RCC 7860 (cell line): ENCODE measurements at regions not wholly inside any gene's neighbourhood (a gene's known extent, or its start where the extent isn't known, plus 50 kb on each side); places are given as distances from the start of the nearest gene placed in this dataset.
"Not testable (repeated sequence)": the region's sequence is repeated elsewhere in the genome, so short reads cannot be mapped to it uniquely, and the experiment has no call there.

Source experiments
- DNase-seq: peaks from one replicate; pipeline ENCODE4 v3.0.0-alpha.2; 2015; ENCODE audit warnings: low spot score
- FAIRE-seq: peaks from 2 replicates; lab custom pipeline; 2012; peaks lifted over from hg19 to GRCh38; lab: Jason Lieb, UNC

- FAIRE-seq (no peak), DNase-seq (no peak)
These were observed 661.3 kb downstream of the RPL10L start for GRCh38 chr14:45990252-45990651.

DNA sequence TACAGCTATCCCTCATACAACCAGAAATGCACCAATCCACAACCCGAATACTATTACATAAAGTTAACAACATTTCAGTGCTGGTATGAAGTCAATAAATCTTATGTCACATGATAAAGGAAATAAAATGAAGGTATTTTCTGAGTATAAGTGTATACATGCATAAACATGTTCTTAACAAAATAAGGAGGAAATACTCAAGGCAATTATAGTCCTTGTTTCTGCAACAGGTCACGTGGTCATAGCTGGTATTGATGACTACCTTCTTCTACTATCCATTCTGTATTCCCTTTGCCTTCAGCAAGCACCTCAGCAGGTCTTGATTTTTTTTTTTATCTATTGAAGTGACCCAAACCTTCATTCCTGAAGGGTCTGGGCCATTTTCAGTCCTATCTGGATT lies 675.6 kb downstream of the RPL10L start:
- no peak for DNase-seq
- no peak for FAIRE-seq

- FAIRE-seq = no peak
These were observed 679.2 kb downstream of the RPL10L start for GRCh38 chr14:45972416-45972815.

DNA sequence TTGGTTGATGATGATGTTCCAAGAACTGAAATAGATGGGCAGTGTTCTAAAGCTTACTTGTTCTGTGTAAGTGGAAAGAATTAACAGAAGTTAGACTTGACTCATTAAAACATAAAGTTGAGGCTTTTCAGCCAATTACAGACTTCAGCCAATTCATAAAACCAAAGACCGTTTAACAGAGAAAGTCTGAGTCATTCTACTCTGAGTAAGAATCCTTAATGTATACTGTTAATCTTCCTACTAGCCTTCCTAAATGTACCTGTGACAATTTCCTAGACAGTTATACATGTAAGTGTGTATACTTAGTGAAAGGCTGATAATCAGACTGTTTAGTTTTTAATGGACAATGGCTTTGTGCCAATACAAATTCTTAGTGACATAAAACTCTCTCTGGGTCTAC lies 681.0 kb downstream of the RPL10L start:
- no peak for FAIRE-seq
- DNase-seq = no peak

More at GRCh38 chr14:45972416-45972815, 679.2 kb downstream of the RPL10L start:
- DNase-seq = no peak

- FAIRE-seq (no peak), DNase-seq (no peak)
These were observed 683.5 kb downstream of the RPL10L start for GRCh38 chr14:45968037-45968436.

- no peak for FAIRE-seq
- no peak for DNase-seq
These were observed 696.5 kb upstream of the MIS18BP1 start for GRCh38 chr14:45949479-45949878.

DNA sequence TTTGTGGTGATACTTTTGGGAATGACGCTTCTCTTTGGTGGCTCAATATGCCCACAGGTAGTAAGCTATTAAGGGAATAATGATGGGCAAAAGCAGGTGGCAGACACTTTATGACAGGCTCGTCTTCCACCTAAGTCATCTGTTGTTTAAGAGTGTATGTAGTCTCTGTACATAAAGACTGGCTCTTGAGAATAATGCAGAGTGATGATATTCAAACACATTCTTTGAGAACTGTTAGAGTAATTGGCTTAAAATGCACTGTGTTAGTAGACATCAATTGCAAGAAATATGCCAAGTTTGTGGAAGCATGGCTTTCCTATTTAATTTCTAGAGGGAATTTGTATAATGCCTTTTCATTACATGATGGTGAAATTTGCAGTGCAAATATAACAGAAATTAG lies 694.8 kb upstream of the MIS18BP1 start:
- FAIRE-seq = no peak
- DNase-seq = no peak

DNA sequence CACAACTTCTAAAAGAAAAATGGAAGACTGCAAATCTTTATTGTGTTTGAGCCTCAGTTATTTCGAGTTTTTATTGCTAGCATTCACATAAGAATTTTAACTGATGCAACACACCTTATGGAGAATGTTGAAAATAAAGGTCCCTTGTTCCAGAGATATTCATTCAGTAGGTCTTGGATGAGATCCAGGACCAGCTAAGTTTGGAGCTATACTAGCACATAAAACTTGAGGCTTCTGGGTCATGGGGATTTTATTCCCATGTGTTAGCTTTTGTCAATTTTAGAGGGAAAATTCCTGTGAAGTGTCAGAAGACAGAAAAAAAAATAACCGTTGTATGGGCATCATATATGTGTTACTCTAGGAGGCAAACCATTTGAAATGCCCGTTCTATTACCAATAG lies 693.2 kb upstream of the MIS18BP1 start:
- no peak for DNase-seq
- FAIRE-seq = no peak

- FAIRE-seq (no peak), DNase-seq (no peak)
These were observed 687.3 kb upstream of the MIS18BP1 start for GRCh38 chr14:45940318-45940717.

DNA sequence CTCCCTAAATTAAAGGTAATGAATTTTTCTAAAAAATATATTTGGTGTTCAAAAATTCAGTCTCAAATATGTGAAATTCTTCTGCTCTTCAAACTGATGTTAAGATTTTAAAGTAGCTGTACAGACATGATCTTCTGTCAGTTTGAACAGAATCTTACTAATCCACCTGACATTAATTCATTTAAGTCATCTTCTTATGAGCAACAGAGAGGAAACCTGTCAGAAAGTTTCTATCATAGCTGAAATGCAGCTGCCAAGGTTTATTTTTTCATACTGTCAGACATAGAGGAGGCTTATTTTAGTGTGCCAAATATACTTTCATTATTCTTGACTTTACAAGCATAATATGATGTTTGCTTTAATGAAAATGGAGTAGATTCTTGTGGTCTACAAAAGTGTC lies 686.6 kb upstream of the MIS18BP1 start:
- FAIRE-seq = no peak
- DNase-seq = no peak

GRCh38 chr14:45919995-45920394 lies 667.0 kb upstream of the MIS18BP1 start:
- not testable (repeated sequence) for DNase-seq, FAIRE-seq

DNA sequence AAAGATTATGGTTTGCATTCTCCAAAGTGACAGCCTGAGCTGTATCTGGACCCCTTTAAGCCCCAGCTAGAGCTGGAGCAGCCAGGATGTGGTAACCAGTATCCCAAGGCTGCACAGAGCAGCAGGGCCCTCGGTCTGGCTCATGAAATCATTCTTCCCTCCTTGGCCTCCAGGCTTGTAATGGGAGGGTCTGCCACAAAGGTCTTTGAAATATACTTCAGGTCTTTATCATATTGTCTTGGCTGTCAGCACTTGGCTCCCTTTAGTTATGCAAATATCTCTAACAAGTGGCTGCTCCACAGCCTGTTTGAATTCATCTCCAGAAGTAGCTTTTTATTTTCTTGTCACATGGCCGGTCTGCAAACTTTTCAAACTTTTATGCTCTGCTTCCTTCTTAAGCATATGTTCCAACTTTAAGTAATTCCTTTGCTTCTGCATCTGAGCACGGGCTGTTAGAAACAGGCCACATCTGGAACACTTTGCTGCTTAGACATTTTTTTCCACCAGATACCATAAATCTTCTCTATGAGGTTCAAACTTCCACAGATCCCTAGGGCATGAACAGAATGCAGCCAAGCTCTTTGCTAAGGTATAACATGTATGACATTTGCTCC lies 663.4 kb upstream of the MIS18BP1 start:
- DNase-seq = no peak
- FAIRE-seq = no peak

DNA sequence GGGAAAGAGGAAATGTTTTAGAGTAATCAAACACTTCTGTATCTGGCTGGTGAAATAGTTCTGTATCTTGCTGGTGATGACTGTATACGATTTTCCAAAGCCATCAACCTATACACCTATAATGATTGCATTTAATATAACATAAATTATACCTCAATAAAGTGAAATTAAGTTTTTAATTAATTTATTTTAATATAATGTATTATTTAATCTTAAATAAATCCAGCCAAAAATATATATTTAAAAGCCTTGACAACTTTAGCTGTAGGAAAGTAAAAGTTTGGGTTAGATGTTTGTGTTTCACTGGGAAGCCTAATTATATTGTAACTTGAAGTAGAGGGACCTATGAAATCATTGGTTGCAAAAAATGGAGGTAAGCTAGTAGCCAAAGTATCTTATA lies 654.8 kb upstream of the MIS18BP1 start:
- DNase-seq (no peak), FAIRE-seq (no peak)

GRCh38 chr14:45906257-45906656 lies 653.3 kb upstream of the MIS18BP1 start:
- DNase-seq = no peak
- no peak for FAIRE-seq

DNA sequence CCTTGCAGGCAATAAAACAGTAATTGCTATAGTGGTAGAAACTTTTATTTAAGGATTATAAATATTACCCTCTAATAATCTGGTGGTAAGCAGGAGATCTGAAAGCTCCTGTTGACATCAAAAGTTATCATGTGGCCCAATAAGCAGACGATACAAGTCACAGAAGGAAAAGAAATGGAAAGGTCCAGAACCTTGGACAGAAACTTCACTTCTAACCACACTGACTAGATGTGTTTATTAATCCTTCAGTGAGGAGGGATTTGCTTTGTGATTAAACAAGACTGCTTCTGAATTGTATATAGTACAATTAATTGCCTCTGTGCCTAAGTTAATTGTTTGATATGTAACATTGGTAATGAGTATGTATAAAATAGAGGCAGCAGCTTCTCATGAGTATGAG lies 652.7 kb upstream of the MIS18BP1 start:
- FAIRE-seq (no peak), DNase-seq (no peak)

- DNase-seq (no peak), FAIRE-seq (no peak)
These were observed 651.3 kb upstream of the MIS18BP1 start for GRCh38 chr14:45904314-45904713.

GRCh38 chr14:45902241-45902640 lies 649.2 kb upstream of the MIS18BP1 start:
- no peak for FAIRE-seq
- DNase-seq = no peak

DNA sequence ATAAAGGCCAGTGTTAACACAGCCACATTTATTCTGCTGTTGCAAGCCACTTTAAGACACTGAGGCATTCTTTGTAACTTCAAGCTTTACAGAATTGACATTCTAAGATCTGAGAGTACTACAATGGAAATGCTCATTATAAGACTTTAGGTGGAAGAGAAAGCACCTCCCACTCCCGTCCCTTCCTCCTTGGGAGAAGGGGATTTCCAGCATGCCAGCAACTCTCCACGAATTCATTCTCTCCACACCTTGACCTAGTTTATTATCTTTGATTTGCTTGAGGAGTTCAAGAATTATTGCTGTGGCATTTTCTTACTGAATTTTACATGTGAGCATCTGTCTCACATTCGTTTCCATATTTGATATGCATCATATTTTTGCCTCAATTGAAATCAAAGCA lies 644.4 kb upstream of the MIS18BP1 start:
- FAIRE-seq (no peak), DNase-seq (no peak)

- FAIRE-seq (no peak), DNase-seq (no peak)
These were observed 640.1 kb upstream of the MIS18BP1 start for GRCh38 chr14:45893127-45893526.

GRCh38 chr14:45891417-45892080 lies 638.5 kb upstream of the MIS18BP1 start:
- DNase-seq = no peak
- no peak for FAIRE-seq

- DNase-seq = not testable (repeated sequence)
These were observed 635.8 kb upstream of the MIS18BP1 start for GRCh38 chr14:45888766-45889285.

GRCh38 chr14:45877981-45878380 lies 625.0 kb upstream of the MIS18BP1 start:
- FAIRE-seq = no peak
- DNase-seq = no peak

More at GRCh38 chr14:45888766-45889285, 635.8 kb upstream of the MIS18BP1 start:
- FAIRE-seq = not testable (repeated sequence)
